WERI-Rb-1 (cell line): ENCODE measurements at regions not wholly inside any gene's neighbourhood (a gene's known extent, or its start where the extent isn't known, plus 50 kb on each side); places are given as distances from the start of the nearest gene placed in this dataset.

Source experiments
- DNase-seq: peaks from one replicate; pipeline ENCODE4 v3.0.0-alpha.2; 2020
- H3K27ac ChIP-seq: fragments of 250-450 bp; sonication (Bioruptor Pico); 2 replicates; pipeline ENCODE4 v1.5.1; 2020; ENCODE audit warnings: mild to moderate bottlenecking, moderate library complexity
- H3K27me3 ChIP-seq: fragments of 250-450 bp; sonication (Bioruptor Pico); 2 replicates; pipeline ENCODE4 v1.5.1; 2021; ENCODE audit warnings: mild to moderate bottlenecking, low read depth, moderate library complexity; ENCODE audit not compliant: insufficient read depth, severe bottlenecking
- H3K36me3 ChIP-seq: fragments of 250-450 bp; sonication (Bioruptor Pico); 2 replicates; pipeline ENCODE4 v1.5.1; 2020; ENCODE audit warnings: mild to moderate bottlenecking, moderate library complexity
- H3K4me3 ChIP-seq: 2 replicates; pipeline ENCODE4 v1.5.1; 2011; ENCODE audit warnings: low read depth, mild to moderate bottlenecking, control low read depth, low read length
- H3K9me3 ChIP-seq: fragments of 250-450 bp; sonication (Bioruptor Pico); 2 replicates; pipeline ENCODE4 v1.5.1; 2021; ENCODE audit warnings: mild to moderate bottlenecking, moderate library complexity; ENCODE audit not compliant: severe bottlenecking
- TF ChIP-seq, protein P1 (sequence below): IDR thresholded peaks from 2 replicates; pipeline ENCODE4 v1.5.1; 2011; ENCODE audit warnings: low read depth, mild to moderate bottlenecking, control low read depth, inconsistent platforms, low read length

DNA sequence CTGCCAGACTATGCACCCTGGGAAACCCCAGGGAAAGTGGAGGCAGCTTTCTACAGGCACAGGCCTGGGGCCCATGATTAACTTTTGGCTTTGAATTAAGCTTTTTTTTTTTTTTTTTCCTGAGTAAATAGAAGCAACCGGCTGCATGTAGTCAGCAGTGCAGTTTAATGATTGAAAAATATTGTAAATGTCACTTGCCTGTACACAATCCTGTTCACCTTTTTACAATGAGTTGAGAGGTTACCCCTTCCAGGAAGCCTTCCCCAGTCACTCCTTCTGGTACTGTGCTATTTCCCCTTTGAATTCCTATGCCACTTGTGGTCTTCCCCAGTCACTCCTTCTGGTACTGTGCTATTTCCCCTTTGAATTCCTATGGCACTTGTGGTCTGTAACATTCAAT, 475.6 kb downstream of the TDRD15 start:
- no peaks in the 10 kb centered on the region for H3K9me3 ChIP-seq
- TF ChIP-seq, protein P1, sequence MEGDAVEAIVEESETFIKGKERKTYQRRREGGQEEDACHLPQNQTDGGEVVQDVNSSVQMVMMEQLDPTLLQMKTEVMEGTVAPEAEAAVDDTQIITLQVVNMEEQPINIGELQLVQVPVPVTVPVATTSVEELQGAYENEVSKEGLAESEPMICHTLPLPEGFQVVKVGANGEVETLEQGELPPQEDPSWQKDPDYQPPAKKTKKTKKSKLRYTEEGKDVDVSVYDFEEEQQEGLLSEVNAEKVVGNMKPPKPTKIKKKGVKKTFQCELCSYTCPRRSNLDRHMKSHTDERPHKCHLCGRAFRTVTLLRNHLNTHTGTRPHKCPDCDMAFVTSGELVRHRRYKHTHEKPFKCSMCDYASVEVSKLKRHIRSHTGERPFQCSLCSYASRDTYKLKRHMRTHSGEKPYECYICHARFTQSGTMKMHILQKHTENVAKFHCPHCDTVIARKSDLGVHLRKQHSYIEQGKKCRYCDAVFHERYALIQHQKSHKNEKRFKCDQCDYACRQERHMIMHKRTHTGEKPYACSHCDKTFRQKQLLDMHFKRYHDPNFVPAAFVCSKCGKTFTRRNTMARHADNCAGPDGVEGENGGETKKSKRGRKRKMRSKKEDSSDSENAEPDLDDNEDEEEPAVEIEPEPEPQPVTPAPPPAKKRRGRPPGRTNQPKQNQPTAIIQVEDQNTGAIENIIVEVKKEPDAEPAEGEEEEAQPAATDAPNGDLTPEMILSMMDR = no peak
- no peaks in the 10 kb centered on the region for H3K27me3 ChIP-seq
- no peak overlapping the region for H3K4me3 ChIP-seq
- no peaks in the 10 kb centered on the region for H3K36me3 ChIP-seq
- DNase-seq = no peak
- H3K27ac ChIP-seq = no peak overlapping the region

DNA sequence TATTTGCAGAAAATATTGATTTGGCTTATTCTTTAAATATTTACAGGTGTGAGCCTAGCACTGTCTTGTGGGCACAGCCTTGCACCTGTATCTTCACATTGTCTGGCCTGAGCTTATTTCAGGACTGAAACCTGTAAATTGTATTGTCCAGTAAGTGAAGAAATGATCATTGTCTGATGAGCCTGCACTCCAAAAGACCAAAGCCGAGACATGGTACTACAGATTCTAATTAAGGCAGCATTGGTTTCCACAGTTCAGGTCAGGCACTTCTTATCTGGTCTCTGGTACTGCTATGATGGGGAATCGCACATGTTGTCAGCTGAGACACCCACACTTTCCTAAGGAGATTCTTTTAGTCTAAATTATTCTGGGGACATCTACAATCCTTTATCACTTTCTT, 479.0 kb downstream of the TDRD15 start:
- no peaks in the 10 kb centered on the region for H3K27me3 ChIP-seq
- H3K27ac ChIP-seq = no peak overlapping the region

GRCh38 chr2:21607572-21607971, 483.8 kb downstream of the TDRD15 start:
- no peaks in the 10 kb centered on the region for H3K36me3 ChIP-seq
- no peak overlapping the region for H3K4me3 ChIP-seq
- TF ChIP-seq, protein P1 = no peak
- DNase-seq = no peak
- no peaks in the 10 kb centered on the region for H3K27me3 ChIP-seq
- no peaks in the 10 kb centered on the region for H3K9me3 ChIP-seq
- no peak overlapping the region for H3K27ac ChIP-seq

More for the DNA sequence above, 479.0 kb downstream of the TDRD15 start:
- Histone ChIP-seq H3K9me3 (no peaks in the 10 kb centered on the region), H3K36me3 (no peaks in the 10 kb centered on the region), H3K4me3 (no peak overlapping the region)
- DNase-seq = no peak
- TF ChIP-seq, protein P1 = no peak

DNA sequence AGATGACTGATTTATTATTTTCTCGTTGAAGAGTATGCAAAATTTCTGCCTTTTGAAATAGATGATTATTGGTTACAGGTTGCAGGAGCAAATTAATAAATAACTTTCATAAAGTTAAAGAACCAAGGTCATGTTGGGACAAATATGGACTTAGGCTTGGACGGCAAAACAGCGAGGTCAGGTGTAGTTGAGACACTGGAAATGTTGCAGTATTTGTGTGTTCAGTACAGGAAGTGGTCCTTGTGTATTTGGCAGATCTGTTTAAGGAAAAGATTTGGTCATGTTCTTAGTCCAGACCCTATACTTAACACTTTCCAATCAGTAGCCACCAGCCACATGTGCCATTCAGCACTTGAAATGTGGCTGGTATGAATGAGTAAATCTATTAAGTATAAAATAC, 486.5 kb downstream of the TDRD15 start:
- TF ChIP-seq, protein P1 = no peak
- no peaks in the 10 kb centered on the region for H3K36me3 ChIP-seq
- no peaks in the 10 kb centered on the region for H3K9me3 ChIP-seq
- H3K27me3 ChIP-seq = no peaks in the 10 kb centered on the region
- no peak for DNase-seq
- no peak overlapping the region for H3K4me3 ChIP-seq
- no peak overlapping the region for H3K27ac ChIP-seq

DNA sequence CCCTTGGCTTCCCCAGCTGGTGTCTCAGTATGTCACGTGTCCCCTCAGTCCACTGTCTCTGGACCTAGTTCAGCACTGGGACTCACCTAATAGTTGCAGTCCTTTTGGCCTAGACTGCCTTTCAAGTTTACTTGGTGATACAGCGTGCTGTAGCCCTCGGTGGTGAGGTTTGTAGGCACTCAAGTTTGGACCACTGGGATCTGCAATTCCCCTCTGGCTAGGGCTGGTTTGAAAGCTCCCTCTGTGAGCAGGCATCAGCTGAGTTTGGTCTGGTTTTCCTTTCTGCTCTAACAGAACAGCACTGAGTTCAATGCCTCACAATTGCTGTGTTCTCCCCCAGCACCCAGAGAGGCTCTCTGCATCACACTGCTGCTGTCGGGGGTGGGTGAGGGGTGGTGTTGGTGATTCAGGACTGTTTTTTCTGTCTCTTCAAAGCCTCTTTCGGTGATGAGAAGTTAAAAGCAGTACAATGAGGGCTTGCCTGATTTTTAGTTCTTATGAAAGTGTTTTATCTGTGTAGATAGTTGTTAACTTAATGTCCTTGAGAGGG, 494.2 kb downstream of the TDRD15 start:
- TF ChIP-seq, protein P1 = no peak
- no peak overlapping the region for H3K27ac ChIP-seq

GRCh38 chr2:21620771-21621170, 497.0 kb downstream of the TDRD15 start:
- Histone ChIP-seq H3K36me3 (no peaks in the 10 kb centered on the region), H3K9me3 (no peaks in the 10 kb centered on the region), H3K27ac (no peak overlapping the region), H3K27me3 (no peaks in the 10 kb centered on the region), H3K4me3 (no peak overlapping the region)
- TF ChIP-seq, protein P1 = no peak
- no peak for DNase-seq

More for the DNA sequence above, 494.2 kb downstream of the TDRD15 start:
- no peaks in the 10 kb centered on the region for H3K27me3 ChIP-seq
- H3K9me3 ChIP-seq = no peaks in the 10 kb centered on the region
- H3K4me3 ChIP-seq = no peak overlapping the region
- DNase-seq = no peak
- no peaks in the 10 kb centered on the region for H3K36me3 ChIP-seq
